RWPE1 (cell line): ENCODE measurements at regions not wholly inside any gene's neighbourhood (a gene's known extent, or its start where the extent isn't known, plus 50 kb on each side); places are given as distances from the start of the nearest gene placed in this dataset.
A peak's percentile ranks its signal among the peaks of the same experiment; 100 is the strongest.

ENCODE experiments used
- CTCF ChIA-PET: fragments of 350-600 bp; sonication (Branson Sonifier 250); formaldehyde crosslinking; extraction: SDS; loops from one replicate; lab custom pipeline; 2021; lab: Yijun Ruan, JAX
- POLR2A ChIA-PET: fragments of 400-600 bp; formaldehyde crosslinking; extraction: SDS; loops from one replicate; lab custom pipeline; 2020; ENCODE audit warnings: antibody characterized with exemption; ENCODE audit not compliant: low non-redundant PET; lab: Yijun Ruan, JAX
- DNase-seq: peaks from one replicate; pipeline ENCODE4 v3.0.0; 2012; ENCODE audit warnings: low spot score
- H3K27ac ChIP-seq: fragments of 450-650 bp; 2 replicates; pipeline ENCODE4 v1.5.1; 2017
- CTCF ChIP-seq: fragments of 450-650 bp; conservative IDR thresholded peaks from 2 replicates; pipeline ENCODE4 v1.5.1; 2017; ENCODE audit warnings: low read depth, mild to moderate bottlenecking

- no peak for DNase-seq
- no peak overlapping the region for H3K27ac ChIP-seq
- ChIA-PET POLR2A (no interaction called here), CTCF (no interaction called here)
- TF ChIP-seq CTCF, result no peak
Measured at GRCh38 chr5:130532786-130533185, 628.5 kb downstream of the CHSY3 start.

GRCh38 chr5:130529511-130530485, 625.5 kb downstream of the CHSY3 start:
- ChIA-PET CTCF (interaction anchor here (0.6 to 0.7 kb wide), 2 partner anchors 10 to 19 kb away, joined by 3 read pairs; no protein-coding TSS in a partner anchor), POLR2A (no interaction called here)
- peak; percentile 84 for DNase-seq
- TF ChIP-seq CTCF, result no peak
- H3K27ac ChIP-seq, result no peak overlapping the region

- ChIA-PET CTCF (no interaction called here), POLR2A (no interaction called here)
- no peak overlapping the region for H3K27ac ChIP-seq
- no peak for TF ChIP-seq CTCF
- no peak for DNase-seq
Measured at GRCh38 chr5:130529111-130529510, 624.8 kb downstream of the CHSY3 start.

GRCh38 chr5:130528474-130528873, 624.2 kb downstream of the CHSY3 start:
- TF ChIP-seq CTCF, result no peak
- H3K27ac ChIP-seq, result no peak overlapping the region
- POLR2A ChIA-PET, result no interaction called here
- CTCF ChIA-PET, result no interaction called here
- peak; percentile 67 for DNase-seq

GRCh38 chr5:130526708-130527107, 622.4 kb downstream of the CHSY3 start:
- ChIA-PET CTCF (interaction anchor here (0.6 kb wide), 1 partner anchor 17 kb away, joined by 4 read pairs; no protein-coding TSS in a partner anchor), POLR2A (no interaction called here)
- DNase-seq, result no peak
- TF ChIP-seq CTCF, result no peak
- no peak overlapping the region for H3K27ac ChIP-seq

- POLR2A ChIA-PET, result no interaction called here
- DNase-seq, result peak; percentile 83
- TF ChIP-seq CTCF, result no peak
- no peak overlapping the region for H3K27ac ChIP-seq
- CTCF ChIA-PET, result interaction anchor here (0.7 to 0.9 kb wide), 2 partner anchors 10 to 17 kb away, joined by 3 to 11 read pairs; no protein-coding TSS in a partner anchor
Measured at GRCh38 chr5:130520211-130520610, 615.9 kb downstream of the CHSY3 start.
